ENCODE measurements at regions not wholly inside any gene's neighbourhood (a gene's known extent, or its start where the extent isn't known, plus 50 kb on each side); places are given as distances from the start of the nearest gene placed in this dataset.

GRCh38 chr6:15800841-15801617 lies 138.2 kb upstream of the DTNBP1 start:
- TF ChIP-seq POLR2A (IDR thresholded peaks at IDR 0.05): no peak
- no peak for TF ChIP-seq CTCF (IDR thresholded peaks at IDR 0.05)

Data from breast epithelium (tissue), 3 donors.